K562 (cell line): ENCODE measurements at regions not wholly inside any gene's neighbourhood (a gene's known extent, or its start where the extent isn't known, plus 50 kb on each side); places are given as distances from the start of the nearest gene placed in this dataset.

Experiments
- CTCF ChIP-seq, 3 experiments: IDR thresholded peaks in 2 of 3; conservative IDR thresholded peaks in 1 of 3; 2 replicates each; pipeline ENCODE4 v1.5.1; 2011 to 2012; ENCODE audit warnings: low read length in 3 of 3, mild to moderate bottlenecking in 3 of 3, control low read depth in 2 of 3, improper control_type of control experiment in 1 of 3, inconsistent platforms in 1 of 3, low read depth in 1 of 3, mixed read lengths in 1 of 3, moderate library complexity in 1 of 3; ENCODE audit not compliant: insufficient read depth in 2 of 3
- ESRRA ChIP-seq: fragments of 450-650 bp; IDR thresholded peaks from 2 replicates; pipeline ENCODE4 v1.6.1; 2014; ENCODE audit warnings: low read depth, mild to moderate bottlenecking, moderate library complexity, borderline replicate concordance
- GABPA ChIP-seq: fragments of 200-800 bp; sonication (Bioruptor generic); conservative IDR thresholded peaks from 2 replicates; pipeline ENCODE4 v1.6.1; 2016; ENCODE audit warnings: low read depth, missing genetic modification characterization, missing compliant biosample characterization
- KLF16 ChIP-seq: IDR thresholded peaks from 2 replicates; pipeline ENCODE4 v1.6.1; 2016; ENCODE audit warnings: antibody characterized with exemption
- MAX ChIP-seq: sonication (generic); formaldehyde crosslinking; IDR thresholded peaks from 2 replicates; pipeline ENCODE4 v1.9.0; 2022; ENCODE audit warnings: mild to moderate bottlenecking, missing genetic modification reagents
- NFIC ChIP-seq: fragments of 450-650 bp; IDR thresholded peaks from 2 replicates; pipeline ENCODE4 v1.6.1; 2017; ENCODE audit warnings: mild to moderate bottlenecking, inconsistent platforms
- RAD21 ChIP-seq, 2 experiments: fragments of 250-450 bp in 1 of 2; fragments of 450-650 bp in 1 of 2; sonication (Bioruptor Pico) in 1 of 2; formaldehyde crosslinking in 1 of 2; IDR thresholded peaks in 1 of 2; conservative IDR thresholded peaks in 1 of 2; 2 replicates each; pipeline versions ENCODE4 v1.4.0 to v1.8.0; 2020 to 2022; ENCODE audit warnings: mild to moderate bottlenecking in 2 of 2, moderate library complexity in 1 of 2
- REST ChIP-seq, 2 experiments: fragments of 450-650 bp; formaldehyde crosslinking in 1 of 2; IDR thresholded peaks; 2 replicates each; pipeline versions ENCODE4 v1.4.0 to v1.6.1; 2014 to 2020; ENCODE audit warnings: mild to moderate bottlenecking in 2 of 2, borderline replicate concordance in 1 of 2, low read depth in 1 of 2
- SMAD3 ChIP-seq: fragments of 450-650 bp; formaldehyde crosslinking; conservative IDR thresholded peaks from 2 replicates; pipeline ENCODE4 v1.4.0; 2020; ENCODE audit warnings: mild to moderate bottlenecking
- TBP ChIP-seq: optimal IDR thresholded peaks from 2 replicates; pipeline ENCODE3; 2011; ENCODE audit warnings: low read depth, low read length, improper control_type of control experiment
- ZNF239 ChIP-seq: fragments of 250-450 bp; sonication (Bioruptor Pico); IDR thresholded peaks from 2 replicates; pipeline ENCODE4 v1.4.0; 2020; ENCODE audit warnings: mild to moderate bottlenecking
- ZNF24 ChIP-seq: fragments of 450-650 bp; IDR thresholded peaks from 2 replicates; pipeline ENCODE4 v1.6.1; 2016
- ZNF282 ChIP-seq: sonication (generic); formaldehyde crosslinking; IDR thresholded peaks from 2 replicates; pipeline ENCODE4 v1.8.1; 2023; ENCODE audit warnings: missing genetic modification reagents
- ZNF408 ChIP-seq: fragments of 250-450 bp; sonication (Bioruptor Pico); IDR thresholded peaks from 2 replicates; pipeline ENCODE4 v1.4.0; 2020; ENCODE audit warnings: low read depth, mild to moderate bottlenecking, moderate library complexity

- TF ChIP-seq CTCF (IDR thresholded peaks at IDR 0.05 in 2 of 3, conservative IDR thresholded peaks at IDR 0.05 in 1 of 3; ENCODE audit: insufficient read depth in 2 of 3, low read depth in 1 of 3, low read length in 3 of 3) (no peak), ZNF408 (no peak), ZNF282 (CRISPR knock-in tag) (no peak), NFIC (no peak), TBP (no peak), ZNF239 (CRISPR knock-in tag) (no peak), RAD21 (CRISPR knock-in tag; conservative IDR thresholded peaks at IDR 0.05 in 1 of 2, IDR thresholded peaks at IDR 0.05 in 1 of 2) (no peak), MAX (CRISPR knock-in tag) (no peak), GABPA (tag) (no peak), ZNF24 (no peak), ESRRA (no peak), KLF16 (no peak), REST (IDR thresholded peaks at IDR 0.05; ENCODE audit: borderline replicate concordance) (no peak), REST (CRISPR knock-in tag; IDR thresholded peaks at IDR 0.05; ENCODE audit: low read depth) (no peak), SMAD3 (CRISPR knock-in tag) (no peak)
Observed at GRCh38 chr2:6024229-6024628, 332.0 kb downstream of the SOX11 start.
